Endothelial cell of umbilical vein (primary cell): ENCODE measurements at regions not wholly inside any gene's neighbourhood (a gene's known extent, or its start where the extent isn't known, plus 50 kb on each side); places are given as distances from the start of the nearest gene placed in this dataset.

ENCODE experiments used
- CTCF ChIP-seq, 2 donors: IDR thresholded peaks; 1 replicate in 1 of 2; 2 replicates in 1 of 2; pipeline ENCODE4 v1.5.1; 2011; ENCODE audit warnings: low read length in 2 of 2, mild to moderate bottlenecking in 2 of 2, moderate library complexity in 2 of 2, control low read depth in 1 of 2, inconsistent platforms in 1 of 2, low read depth in 1 of 2; ENCODE audit not compliant: insufficient read depth in 1 of 2; ENCODE audit errors: extremely low read depth in 1 of 2
- JUN ChIP-seq: IDR thresholded peaks from 2 replicates; pipeline ENCODE4 v1.6.1; 2011; ENCODE audit warnings: borderline replicate concordance, low read depth; ENCODE audit not compliant: insufficient read length, insufficient read depth
- MYC ChIP-seq: IDR thresholded peaks from one replicate; pipeline ENCODE4 v1.6.1; 2011; ENCODE audit warnings: mild to moderate bottlenecking, low read depth, low read length
- POLR2A ChIP-seq: IDR thresholded peaks from 2 replicates; pipeline ENCODE4 v1.6.1; 2012; ENCODE audit warnings: low read depth, mild to moderate bottlenecking, control low read depth, low read length
- POLR2AphosphoS5 ChIP-seq: IDR thresholded peaks from 2 replicates; pipeline ENCODE4 v1.6.1; 2012; ENCODE audit warnings: low read depth, mild to moderate bottlenecking, control low read depth, low read length, moderate library complexity; ENCODE audit not compliant: insufficient read depth
- TF ChIP-seq, protein P1 (sequence below): IDR thresholded peaks from 2 replicates; pipeline ENCODE4 v1.6.1; 2011; ENCODE audit not compliant: insufficient read depth, insufficient read length

GRCh38 chr14:66315548-66315947 lies 170.6 kb upstream of the CCDC196 start:
- TF ChIP-seq CTCF (IDR thresholded peaks at IDR 0.05; ENCODE audit: extremely low read depth in 1 of 2, insufficient read depth in 1 of 2, low read depth in 1 of 2, low read length in 2 of 2) (no peak), POLR2A (no peak), MYC (no peak), POLR2AphosphoS5 (no peak), JUN (no peak)
- TF ChIP-seq, protein P1, sequence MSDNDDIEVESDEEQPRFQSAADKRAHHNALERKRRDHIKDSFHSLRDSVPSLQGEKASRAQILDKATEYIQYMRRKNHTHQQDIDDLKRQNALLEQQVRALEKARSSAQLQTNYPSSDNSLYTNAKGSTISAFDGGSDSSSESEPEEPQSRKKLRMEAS: no peak
